ENCODE measurements at regions not wholly inside any gene's neighbourhood (a gene's known extent, or its start where the extent isn't known, plus 50 kb on each side); places are given as distances from the start of the nearest gene placed in this dataset.

DNA sequence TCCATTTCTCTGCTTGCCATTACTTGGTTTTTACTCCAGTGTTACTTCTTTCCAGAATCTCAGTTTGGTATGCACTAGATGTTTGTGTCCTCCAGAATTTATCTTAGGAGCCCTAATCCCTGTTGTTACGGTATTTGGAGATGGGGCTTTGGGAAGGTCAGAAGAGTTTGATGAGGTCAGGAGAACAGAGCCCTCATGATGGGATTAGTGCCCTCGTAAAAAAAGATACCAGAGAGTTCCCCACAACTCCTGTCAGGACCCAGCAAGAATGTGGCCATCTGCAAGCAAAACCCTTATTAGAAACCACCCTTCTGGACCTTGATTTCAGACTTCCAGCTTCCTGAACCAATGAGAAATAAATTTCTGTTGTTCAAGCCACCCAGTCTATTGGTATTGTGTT lies 98.0 kb downstream of the ADAMTS1 start:
- no peaks in the 10 kb centered on the region for H3K36me3 ChIP-seq (ENCODE audit: low read depth, low read length)
- H3K79me2 ChIP-seq (ENCODE audit: low read length) = no peaks in the 10 kb centered on the region
- no peaks in the 10 kb centered on the region for H4K20me1 ChIP-seq (ENCODE audit: low read length)
- H3K9me2 ChIP-seq (replicated peaks; ENCODE audit: low read length) = no peaks in the 10 kb centered on the region
- ATAC-seq (no peak), DNase-seq (no peak)
- no peak overlapping the region for H2AFZ ChIP-seq (ENCODE audit: low read length)
- peaks cover 35% of the 10 kb centered on the region for H3K27me3 ChIP-seq (ENCODE audit: low read length)
- no peak overlapping the region for H3K4me3 ChIP-seq (ENCODE audit: low read length)
- no peaks in the 10 kb centered on the region for H3K4me1 ChIP-seq (ENCODE audit: insufficient read depth, low read length)
- no peak overlapping the region for H3K4me2 ChIP-seq (ENCODE audit: low read length)
- no peaks in the 10 kb centered on the region for H3F3A ChIP-seq (ENCODE audit: low read length, unreplicated experiment)
- H3K27ac ChIP-seq (ENCODE audit: low read length) = no peak overlapping the region
- no peaks in the 10 kb centered on the region for H3K9me3 ChIP-seq (ENCODE audit: low read length)
- TF ChIP-seq EZH2phosphoT487 (IDR thresholded peaks at IDR 0.05; ENCODE audit: borderline replicate concordance, low read length) = no peak
- TF ChIP-seq EZH2 (IDR thresholded peaks at IDR 0.05; ENCODE audit: low read length, unreplicated experiment) = no peak
- no peak for TF ChIP-seq CTCF (conservative IDR thresholded peaks at IDR 0.05; ENCODE audit: low read depth, low read length)
- ChIA-PET CTCF (no interaction called here), POLR2A (ENCODE audit: unreplicated experiment) (no interaction called here)
- intact Hi-C loops (cut with micrococcal nuclease) = no loop called here
- BruUV-seq (replicated peaks) = no TSS peak
- H3K9ac ChIP-seq (ENCODE audit: low read length) = no peak overlapping the region

- BruUV-seq (replicated peaks) = no TSS peak
- intact Hi-C loops (cut with micrococcal nuclease) = no loop called here
- Histone ChIP-seq H3K27me3 (ENCODE audit: low read length) (peaks cover 16% of the 10 kb centered on the region), H2AFZ (ENCODE audit: low read length) (no peak overlapping the region), H3K27ac (ENCODE audit: low read length) (no peak overlapping the region), H3K9ac (ENCODE audit: low read length) (no peak overlapping the region), H3K36me3 (ENCODE audit: low read depth, low read length) (no peaks in the 10 kb centered on the region), H3K4me2 (ENCODE audit: low read length) (no peak overlapping the region), H3K4me3 (ENCODE audit: low read length) (no peak overlapping the region), H3F3A (ENCODE audit: low read length, unreplicated experiment) (no peaks in the 10 kb centered on the region), H3K79me2 (ENCODE audit: low read length) (no peaks in the 10 kb centered on the region), H4K20me1 (ENCODE audit: low read length) (no peaks in the 10 kb centered on the region), H3K4me1 (ENCODE audit: insufficient read depth, low read length) (no peaks in the 10 kb centered on the region), H3K9me3 (ENCODE audit: low read length) (no peaks in the 10 kb centered on the region), H3K9me2 (replicated peaks; ENCODE audit: low read length) (no peaks in the 10 kb centered on the region)
- CTCF ChIA-PET = no interaction called here
- TF ChIP-seq EZH2phosphoT487 (IDR thresholded peaks at IDR 0.05; ENCODE audit: borderline replicate concordance, low read length) (no peak), CTCF (conservative IDR thresholded peaks at IDR 0.05; ENCODE audit: low read depth, low read length) (no peak), EZH2 (IDR thresholded peaks at IDR 0.05; ENCODE audit: low read length, unreplicated experiment) (no peak)
- ATAC-seq = no peak
- no peak for DNase-seq
- POLR2A ChIA-PET (ENCODE audit: unreplicated experiment) = no interaction called here
Observed at GRCh38 chr21:26743524-26743923, 101.7 kb downstream of the ADAMTS1 start.

- Histone ChIP-seq H3K36me3 (ENCODE audit: low read depth, low read length) (no peaks in the 10 kb centered on the region), H3K27me3 (ENCODE audit: low read length) (no peaks in the 10 kb centered on the region), H3F3A (ENCODE audit: low read length, unreplicated experiment) (no peaks in the 10 kb centered on the region), H3K9me2 (replicated peaks; ENCODE audit: low read length) (no peaks in the 10 kb centered on the region), H3K4me2 (ENCODE audit: low read length) (no peak overlapping the region), H3K9me3 (ENCODE audit: low read length) (no peaks in the 10 kb centered on the region), H3K4me1 (ENCODE audit: insufficient read depth, low read length) (no peaks in the 10 kb centered on the region), H4K20me1 (ENCODE audit: low read length) (no peaks in the 10 kb centered on the region), H3K4me3 (ENCODE audit: low read length) (no peak overlapping the region), H3K27ac (ENCODE audit: low read length) (no peak overlapping the region), H3K79me2 (ENCODE audit: low read length) (no peaks in the 10 kb centered on the region), H2AFZ (ENCODE audit: low read length) (no peak overlapping the region), H3K9ac (ENCODE audit: low read length) (no peak overlapping the region)
- ChIA-PET POLR2A (ENCODE audit: unreplicated experiment) (no interaction called here), CTCF (no interaction called here)
- DNase-seq (no peak), ATAC-seq (no peak)
- BruUV-seq (replicated peaks) = no TSS peak
- intact Hi-C loops (cut with micrococcal nuclease) = no loop called here
- no peak for TF ChIP-seq EZH2phosphoT487 (IDR thresholded peaks at IDR 0.05; ENCODE audit: borderline replicate concordance, low read length)
- TF ChIP-seq CTCF (conservative IDR thresholded peaks at IDR 0.05; ENCODE audit: low read depth, low read length) = no peak
- TF ChIP-seq EZH2 (IDR thresholded peaks at IDR 0.05; ENCODE audit: low read length, unreplicated experiment) = no peak
Observed at GRCh38 chr21:26739189-26739588, 106.0 kb downstream of the ADAMTS1 start.

All from PC-3 (cell line).